GM23338 (cell line): ENCODE measurements at regions not wholly inside any gene's neighbourhood (a gene's known extent, or its start where the extent isn't known, plus 50 kb on each side); places are given as distances from the start of the nearest gene placed in this dataset.

Experiments used
- EZH2 ChIP-seq: fragments of 200-600 bp; sonication (generic); IDR thresholded peaks from one replicate; pipeline ENCODE4 v1.8.0; 2017; ENCODE audit warnings: antibody characterized with exemption, mild to moderate bottlenecking, low read depth; ENCODE audit not compliant: unreplicated experiment
- ZNF114 ChIP-seq: fragments of 250-450 bp; sonication (Bioruptor Pico); IDR thresholded peaks from 2 replicates; pipeline ENCODE4 v1.5.0; 2020; ENCODE audit warnings: mild to moderate bottlenecking, moderate library complexity
- TF ChIP-seq, protein P1 (sequence below), 2 experiments: fragments of 200-600 bp in 1 of 2; sonication (generic) in 1 of 2; conservative IDR thresholded peaks; 2 replicates each; pipeline versions ENCODE4 v1.5.1 to v1.6.1; 2016 to 2017; ENCODE audit warnings: antibody characterized with exemption in 2 of 2, low read depth in 2 of 2, mild to moderate bottlenecking in 2 of 2, moderate library complexity in 1 of 2

DNA sequence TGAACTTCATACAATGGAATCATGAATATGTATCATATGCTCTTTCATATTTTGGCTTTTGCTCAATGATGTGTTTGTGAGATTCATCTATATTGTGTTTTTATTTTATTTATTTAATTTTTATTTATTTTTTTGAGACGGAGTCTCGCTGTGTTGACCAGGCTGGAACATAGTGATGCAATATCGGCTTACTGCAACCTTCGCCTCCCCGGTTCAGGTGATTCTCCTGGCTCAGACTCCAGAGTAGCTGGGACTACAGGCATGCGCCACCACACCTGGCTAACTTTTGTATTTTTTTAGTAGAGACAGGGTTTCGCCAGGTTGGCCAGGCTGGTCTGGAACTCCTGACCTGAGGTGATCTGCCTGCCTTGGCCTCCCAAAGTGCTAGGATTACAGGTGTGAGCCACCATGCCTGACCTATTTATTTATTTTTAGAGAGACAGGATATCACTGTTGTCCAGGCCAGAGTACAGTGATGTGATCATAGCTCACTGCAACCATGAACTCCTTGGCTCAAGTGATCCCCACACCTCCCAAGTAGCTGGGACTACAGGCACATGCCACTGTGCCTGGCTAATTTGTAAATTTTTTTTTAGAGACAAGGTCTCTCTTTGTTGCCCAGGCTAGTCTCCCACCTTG, 74.5 kb downstream of the TET3 start:
- TF ChIP-seq ZNF114 (CRISPR knock-in tag), result no peak
- TF ChIP-seq, protein P1, sequence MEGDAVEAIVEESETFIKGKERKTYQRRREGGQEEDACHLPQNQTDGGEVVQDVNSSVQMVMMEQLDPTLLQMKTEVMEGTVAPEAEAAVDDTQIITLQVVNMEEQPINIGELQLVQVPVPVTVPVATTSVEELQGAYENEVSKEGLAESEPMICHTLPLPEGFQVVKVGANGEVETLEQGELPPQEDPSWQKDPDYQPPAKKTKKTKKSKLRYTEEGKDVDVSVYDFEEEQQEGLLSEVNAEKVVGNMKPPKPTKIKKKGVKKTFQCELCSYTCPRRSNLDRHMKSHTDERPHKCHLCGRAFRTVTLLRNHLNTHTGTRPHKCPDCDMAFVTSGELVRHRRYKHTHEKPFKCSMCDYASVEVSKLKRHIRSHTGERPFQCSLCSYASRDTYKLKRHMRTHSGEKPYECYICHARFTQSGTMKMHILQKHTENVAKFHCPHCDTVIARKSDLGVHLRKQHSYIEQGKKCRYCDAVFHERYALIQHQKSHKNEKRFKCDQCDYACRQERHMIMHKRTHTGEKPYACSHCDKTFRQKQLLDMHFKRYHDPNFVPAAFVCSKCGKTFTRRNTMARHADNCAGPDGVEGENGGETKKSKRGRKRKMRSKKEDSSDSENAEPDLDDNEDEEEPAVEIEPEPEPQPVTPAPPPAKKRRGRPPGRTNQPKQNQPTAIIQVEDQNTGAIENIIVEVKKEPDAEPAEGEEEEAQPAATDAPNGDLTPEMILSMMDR (conservative IDR thresholded peaks at IDR 0.05; ENCODE audit: low read depth in 2 of 2), result no peak
- TF ChIP-seq EZH2, result no peak
